ENCODE measurements at regions not wholly inside any gene's neighbourhood (a gene's known extent, or its start where the extent isn't known, plus 50 kb on each side); places are given as distances from the start of the nearest gene placed in this dataset.
"Not testable (repeated sequence)": the region's sequence is repeated elsewhere in the genome, so short reads cannot be mapped to it uniquely, and the experiment has no call there.

DNA sequence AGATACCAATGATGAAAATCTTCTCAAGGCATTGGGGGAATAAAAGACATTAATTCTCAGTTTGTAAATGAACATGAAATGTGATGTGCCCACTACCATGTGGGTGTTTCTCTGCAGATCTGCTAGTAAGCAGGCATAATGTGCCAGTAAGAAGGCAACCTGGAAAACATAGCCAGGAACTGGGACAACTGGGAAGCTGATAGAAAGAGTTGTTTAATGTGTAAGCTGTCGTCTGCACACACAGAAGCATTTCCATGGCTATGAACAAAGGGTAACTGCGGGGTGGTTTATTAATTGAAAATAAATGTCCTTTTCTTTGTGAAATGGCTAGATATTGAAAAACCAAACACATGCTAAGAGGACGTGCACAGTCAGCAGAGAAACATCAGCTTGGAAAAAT is 52.0 kb downstream of the ZC3H11B start:
- DNase-seq = no peak

DNA sequence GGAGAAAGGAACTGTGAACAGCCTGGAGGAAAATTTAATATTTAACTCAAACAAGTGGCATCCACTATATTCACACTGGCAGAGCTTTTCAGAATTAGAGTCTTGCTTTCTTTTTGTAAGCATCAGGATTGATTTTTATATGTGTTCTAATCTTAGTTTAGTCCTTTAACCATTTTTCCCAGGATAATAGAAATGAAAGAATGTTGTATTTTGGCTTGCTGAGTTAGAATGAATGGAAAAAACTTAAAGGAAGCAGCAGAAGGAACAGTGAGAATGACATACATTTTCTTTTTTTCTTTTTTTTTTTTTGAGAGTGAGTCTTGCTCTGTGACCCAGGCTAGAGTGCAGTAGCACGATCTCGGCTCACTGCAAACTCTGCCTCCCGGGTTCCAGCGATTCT is 53.0 kb downstream of the ZC3H11B start:
- no peak for DNase-seq

DNA sequence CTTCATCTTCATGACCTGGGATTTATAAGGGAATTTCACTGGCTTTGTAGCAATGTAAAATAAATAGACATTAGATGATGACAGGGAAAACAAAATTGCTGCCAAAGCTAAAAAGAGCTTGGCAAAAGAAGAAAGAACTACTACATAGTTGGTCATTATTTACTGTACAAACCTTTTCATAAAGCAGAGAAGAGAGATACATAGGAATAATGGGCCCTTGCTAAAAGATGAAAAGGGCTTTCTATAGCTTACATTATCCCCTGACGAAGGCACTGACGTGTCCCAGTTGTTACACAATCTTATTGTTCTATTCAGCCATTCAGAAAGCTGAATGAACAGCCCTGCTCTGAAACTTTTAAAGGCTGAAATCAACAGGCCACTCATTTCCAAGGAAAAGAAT is 57.1 kb downstream of the ZC3H11B start:
- no peak for DNase-seq

DNA sequence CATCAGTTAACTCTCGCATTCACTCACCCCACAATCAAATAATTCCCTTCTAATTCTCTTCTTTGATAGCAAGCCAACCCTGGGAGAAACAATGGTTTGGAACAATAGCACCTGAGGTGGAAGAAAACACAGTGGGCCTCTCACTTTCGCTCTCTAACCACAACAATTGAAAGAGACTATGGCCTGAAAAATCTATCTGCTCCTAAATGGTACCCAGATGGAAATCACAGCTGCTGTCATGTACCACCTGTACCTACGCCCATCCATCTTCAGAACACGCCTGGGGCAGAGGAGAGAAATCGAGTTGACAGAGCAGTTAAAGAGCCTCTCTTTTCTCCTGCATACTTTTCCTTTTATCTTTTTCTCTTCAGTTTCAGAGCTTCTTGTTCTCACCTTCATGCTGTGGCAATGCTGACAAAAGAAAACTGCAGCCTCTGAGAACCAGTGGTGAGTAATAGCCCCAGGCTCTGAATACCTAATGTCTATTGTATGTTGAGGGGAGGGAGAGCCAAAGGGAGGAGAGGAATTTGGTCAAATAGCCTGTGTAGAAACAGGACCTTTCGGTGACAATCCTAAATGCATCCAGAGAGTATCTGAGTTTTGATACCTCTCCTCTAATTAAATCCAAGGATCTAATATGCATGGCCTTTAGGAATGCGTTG is 57.7 kb downstream of the ZC3H11B start:
- no peak for DNase-seq

DNA sequence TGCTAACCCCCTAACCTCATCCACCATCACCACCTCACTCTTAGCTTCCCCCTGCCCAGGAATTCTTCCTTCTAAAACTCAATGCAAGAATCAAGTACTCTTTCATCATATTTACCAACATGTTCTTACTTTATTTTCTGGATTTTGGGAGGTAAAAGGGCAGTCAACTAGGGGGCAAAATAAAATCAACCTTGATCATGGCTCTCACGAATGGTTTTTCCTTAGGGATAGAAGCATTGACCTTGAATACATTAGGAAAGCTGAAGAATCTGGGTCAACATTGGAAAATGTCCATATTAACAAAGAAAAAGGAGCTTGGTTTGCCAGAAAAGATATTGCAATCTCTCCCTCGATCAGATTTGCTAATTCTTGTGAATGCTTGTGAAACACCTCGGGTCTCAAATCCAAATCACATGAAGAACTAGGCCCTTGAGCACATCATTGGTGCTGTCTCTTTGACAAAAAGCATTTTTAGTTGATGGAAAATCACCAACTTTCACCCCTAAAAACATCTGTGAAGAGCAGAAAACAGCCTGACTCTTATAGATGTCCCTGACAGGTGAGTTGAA is 58.9 kb downstream of the ZC3H11B start:
- no peak for DNase-seq

DNA sequence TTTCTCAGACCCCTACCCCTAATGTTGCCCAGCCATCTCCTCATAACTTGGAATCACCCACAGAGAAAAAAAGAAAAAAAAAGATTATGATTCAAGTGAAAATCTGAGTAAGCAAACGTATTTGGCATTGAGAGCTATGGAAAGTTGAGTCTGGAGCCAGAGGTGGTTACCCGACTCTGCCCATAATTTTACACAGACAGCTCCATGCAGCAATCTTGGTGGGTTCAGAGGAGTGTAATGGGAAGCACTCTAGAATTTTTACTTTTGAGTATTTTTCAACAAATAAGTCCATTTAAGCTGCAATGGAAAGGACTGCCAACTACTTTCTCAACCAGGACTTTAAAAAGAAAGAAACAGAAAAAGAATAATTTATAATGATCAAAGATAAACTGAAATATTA is 62.7 kb downstream of the ZC3H11B start:
- no peak for DNase-seq

DNA sequence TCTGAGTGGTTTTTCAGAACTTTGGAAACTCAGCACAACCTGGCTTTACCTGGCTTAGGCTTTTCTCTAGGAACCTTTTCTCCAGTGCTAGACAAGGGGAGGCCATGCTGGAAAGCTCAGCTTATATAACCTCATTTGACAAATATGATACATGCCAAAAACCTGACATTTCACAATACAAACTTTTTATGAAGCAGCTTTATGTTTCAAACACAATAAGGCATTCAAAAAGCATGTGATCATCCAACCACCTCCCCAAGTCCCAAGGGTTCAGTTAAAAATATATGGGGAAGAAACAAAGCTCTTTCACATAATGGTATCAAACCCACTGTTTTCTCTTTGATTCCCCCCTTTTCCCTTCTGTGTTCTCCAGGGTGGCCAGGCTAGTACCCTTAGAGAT is 63.7 kb downstream of the ZC3H11B start:
- no peak for DNase-seq

DNA sequence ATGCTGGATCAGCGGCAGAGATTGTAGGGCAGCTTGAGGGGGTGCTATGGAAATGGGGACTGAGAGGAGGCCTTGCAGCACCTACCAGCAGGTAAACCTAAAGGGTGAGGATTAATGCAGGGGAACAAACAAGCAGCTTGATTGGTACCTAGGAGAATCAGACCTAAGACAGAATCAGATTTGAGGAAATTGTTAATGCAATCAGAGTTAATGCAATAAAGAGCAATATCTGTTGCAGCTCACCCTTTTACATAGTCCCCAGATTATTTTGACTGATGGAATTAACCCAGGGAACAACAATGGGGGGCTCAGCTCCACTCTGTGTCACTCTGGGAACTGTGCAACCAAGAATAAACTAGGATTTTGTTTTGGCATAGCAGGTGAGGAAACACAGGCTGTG is 64.5 kb downstream of the ZC3H11B start:
- no peak for DNase-seq

DNA sequence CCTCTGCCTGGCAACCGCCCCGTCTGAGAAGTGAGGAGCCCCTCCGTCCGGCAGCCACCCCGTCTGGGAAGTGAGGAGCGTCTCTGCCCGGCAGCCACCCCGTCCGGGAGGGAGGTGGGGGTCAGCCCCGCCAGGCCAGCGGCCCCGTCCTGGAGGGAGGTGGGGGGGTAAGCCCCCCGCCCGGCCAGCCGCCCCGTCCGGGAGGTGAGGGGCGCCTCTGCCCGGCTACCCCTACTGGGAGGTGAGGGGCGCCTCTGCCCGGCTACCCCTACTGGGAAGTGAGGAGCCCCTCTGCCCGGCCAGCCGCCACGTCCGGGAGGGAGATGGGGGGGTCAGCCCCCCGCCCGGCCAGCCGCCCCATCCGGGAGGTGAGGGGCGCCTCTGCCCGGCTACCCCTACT is 67.1 kb downstream of the ZC3H11B start:
- DNase-seq = not testable (repeated sequence)

DNA sequence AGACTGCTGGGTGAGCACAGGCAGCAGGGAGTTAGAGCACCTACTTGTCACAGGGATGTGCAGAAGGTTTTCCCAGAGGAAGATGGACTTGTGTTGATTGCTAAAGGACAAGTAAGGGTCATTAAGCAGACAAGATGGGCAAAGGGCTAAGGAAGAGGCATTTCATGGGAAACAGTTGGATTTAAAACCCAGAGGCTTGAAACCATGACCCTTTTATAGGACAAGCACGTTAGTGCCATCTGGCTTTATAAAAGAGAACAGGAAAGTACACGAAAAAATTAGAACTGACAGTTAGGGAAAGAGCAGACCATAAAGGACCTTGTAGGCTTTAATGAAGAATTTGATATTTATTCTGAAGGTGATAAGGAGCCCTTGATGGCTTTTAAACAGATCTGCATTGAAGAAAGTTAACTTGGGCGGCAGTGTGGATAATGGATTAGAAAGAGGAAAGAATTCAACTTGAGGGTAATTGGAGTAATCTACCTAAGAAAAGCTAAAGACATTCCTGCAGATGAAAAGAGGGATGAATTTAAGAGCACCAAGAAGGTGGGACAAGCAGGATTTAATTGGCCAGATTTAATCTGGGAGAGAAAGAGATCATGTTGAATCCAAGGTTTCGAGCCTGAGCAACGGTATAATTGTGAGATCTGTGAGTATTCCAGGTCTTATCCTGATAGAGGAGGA is 68.6 kb downstream of the ZC3H11B start:
- DNase-seq = no peak

DNA sequence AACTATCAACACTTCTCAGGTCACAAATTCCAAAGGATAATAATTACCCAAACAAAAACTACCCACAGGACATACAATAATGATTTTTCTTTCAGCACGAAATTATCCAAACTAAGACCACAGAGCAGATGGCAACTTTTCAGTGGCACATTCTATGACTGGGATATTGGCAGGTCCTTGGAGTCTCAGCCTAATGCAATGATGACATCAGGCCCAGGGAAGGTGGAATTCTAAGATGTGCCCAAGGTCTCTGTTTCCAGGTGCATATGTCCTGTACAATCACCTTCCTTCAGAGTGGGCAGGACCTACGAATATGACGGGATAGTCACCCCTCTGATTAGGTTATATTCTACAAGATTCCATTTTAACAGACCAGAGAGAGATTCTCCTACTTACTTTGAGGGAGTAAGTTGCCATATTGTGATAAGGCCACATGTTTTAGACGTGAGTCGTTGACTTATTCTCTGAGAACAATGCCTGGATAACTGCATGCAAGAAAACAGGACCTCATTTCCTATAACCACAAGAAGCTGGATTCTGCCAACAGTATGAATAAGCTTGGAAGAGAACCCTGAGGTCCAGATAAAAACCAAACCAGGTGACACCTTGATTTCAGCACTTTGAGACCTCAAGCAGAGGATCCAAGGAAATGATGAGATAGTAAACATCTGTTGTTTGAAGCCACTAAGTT is 69.9 kb downstream of the ZC3H11B start:
- DNase-seq = no peak

DNA sequence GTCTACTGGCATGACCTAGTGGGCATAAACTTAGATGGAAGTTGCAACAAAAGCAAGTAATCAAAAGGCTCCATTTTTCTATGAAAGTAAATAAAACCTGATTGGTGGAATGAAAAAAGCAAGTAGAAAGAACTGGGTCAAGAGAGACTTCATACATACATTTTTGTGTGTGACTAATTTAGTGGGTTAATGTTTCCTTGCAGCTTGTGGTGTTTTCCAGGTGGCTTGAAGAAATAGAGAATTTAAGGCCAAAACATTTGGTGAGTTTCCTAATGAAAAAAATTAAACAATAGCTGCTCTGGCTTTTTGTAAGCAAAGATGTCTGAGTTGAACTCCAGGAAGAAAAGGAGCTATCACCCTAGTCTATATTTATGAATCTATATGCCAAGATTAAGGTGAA is 71.0 kb downstream of the ZC3H11B start:
- DNase-seq = no peak

DNA sequence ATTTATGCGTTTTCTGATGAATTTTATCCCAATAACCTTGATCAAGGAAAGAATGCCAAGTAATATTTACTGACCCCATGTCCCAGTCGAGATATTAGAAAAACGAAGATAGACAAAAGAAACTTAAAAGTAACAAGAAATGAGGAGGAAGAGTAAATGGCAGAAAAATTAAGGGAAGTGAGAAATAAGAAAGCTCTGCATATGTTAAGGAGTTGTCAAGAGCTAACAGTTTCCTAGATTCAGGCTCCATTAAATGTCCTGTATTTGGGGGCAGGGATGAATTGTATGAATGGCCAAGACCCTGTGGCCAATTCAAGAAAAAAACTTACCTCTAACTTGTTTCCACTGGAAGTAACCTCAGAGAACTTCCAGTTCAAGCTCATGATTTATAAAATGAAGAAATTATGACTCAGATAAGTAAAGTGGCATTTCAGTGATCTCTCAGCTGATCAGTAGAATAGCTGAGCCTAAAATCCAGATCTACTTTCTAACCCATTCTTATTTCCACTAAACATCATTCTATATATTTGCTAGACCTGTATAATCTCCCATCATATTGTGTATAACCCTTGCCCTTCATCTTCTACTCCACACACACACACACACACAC is 73.2 kb downstream of the ZC3H11B start:
- no peak for DNase-seq

DNA sequence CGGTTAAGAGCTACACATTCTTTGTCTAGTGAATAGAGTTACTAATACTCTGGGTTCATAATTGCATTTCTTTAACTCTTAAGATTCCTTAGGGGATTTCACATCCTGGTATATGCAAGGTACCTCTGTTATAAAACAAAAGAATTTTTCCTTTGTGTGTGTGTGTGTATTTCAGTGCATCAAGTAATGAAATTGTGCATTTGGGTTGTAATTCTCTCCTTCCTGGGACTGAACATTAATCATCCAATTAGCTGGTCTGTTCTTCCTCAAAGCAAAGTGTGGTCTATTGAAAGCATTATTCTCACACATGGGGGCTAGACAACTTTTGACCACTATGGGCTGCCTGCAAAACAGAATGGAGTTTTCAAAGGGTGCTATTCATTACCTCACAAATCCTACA is 74.0 kb downstream of the ZC3H11B start:
- DNase-seq = no peak

DNA sequence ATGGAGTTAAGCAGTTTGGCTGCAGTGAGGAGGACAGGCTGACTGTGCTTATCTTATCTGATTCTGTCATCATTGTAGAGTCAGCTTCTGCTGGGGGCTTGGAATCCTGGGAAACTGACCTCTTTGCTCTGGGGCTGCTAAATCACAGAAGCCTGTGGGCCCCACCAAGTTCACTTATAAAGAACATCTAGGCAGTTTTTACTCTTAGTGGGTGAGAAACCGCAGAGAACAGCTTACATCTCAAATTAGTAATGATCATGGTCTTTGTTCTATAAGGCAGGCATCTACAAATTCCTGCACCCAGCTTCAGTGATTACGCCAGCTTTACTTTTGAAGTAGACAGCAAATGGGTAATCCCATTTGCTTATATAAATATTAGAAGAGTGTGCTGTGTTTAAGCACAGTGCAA is 75.7 kb downstream of the ZC3H11B start:
- DNase-seq = no peak

DNA sequence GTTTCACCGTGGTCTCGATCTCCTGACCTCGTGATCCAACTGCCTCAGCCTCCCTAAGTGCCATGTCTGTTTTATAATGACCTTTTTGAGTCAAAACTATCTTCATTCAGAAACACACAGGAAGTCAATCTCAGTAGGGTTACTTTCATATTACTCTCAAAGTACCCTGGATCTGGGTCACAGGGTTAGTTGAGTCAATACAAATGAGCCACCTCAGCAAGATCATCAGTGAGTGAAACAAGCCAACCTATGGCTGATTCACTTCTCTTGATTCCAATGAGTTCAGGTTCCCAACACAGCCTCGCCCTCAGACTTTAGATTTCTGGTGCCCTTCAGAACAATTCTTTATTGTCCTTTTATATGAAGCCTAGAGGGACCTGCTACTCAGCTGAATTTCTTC is 76.9 kb downstream of the ZC3H11B start:
- DNase-seq = no peak

DNA sequence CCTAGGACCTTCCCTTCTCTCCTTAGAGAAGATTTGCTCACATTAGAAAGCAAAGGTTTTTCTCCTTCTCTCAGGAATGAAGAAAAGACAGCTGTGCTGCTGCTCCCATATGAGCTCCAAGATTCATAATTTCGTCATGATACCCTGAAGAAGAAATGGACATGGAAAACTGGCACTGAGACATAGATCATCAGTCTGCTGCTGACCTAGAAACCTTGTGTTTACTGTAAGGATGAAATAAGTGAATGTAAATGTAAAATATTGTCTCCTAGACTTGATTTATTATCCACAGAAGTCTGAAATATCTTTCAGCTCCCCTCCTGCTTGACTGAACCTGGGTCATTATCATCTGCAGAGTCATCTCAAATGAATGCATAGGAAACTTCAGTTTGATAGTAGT is 77.9 kb downstream of the ZC3H11B start:
- no peak for DNase-seq

DNA sequence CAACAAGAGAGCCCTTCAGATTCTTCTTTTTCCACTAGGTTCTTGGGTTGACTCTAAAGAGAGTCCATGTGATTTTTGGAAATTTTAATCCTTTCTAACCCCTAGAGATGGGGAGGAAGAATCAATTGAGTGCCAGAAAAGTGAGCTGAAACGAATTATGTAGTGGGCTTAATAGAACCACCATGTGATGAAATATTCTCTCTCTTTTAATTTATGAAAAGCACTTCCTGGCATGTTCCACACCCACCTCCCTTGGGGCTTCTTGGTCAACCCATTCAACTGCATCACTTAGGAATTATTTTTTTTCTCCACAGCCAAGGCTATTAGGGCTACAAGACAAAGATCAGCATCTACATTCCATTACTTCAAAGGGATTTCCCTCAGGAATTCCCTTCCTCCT is 79.6 kb downstream of the ZC3H11B start:
- DNase-seq = no peak

DNA sequence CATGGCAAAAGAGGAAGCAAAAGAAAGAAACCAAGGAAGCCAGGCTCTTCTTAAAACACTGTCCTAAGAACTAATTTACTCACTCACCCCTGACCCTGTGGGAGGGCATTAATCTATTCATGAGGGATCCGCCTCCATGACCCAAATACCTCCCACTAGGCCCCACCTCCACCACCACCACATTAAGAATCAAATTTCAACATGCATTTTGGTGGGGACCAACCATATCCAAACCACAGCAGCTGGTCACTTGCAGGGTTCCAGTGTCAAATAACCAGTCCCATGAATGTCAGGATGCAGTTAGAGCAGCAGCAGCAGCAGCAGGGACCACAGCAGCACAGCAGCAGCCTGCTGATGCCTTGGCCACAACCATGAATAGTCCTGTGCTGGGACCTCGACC is 83.8 kb downstream of the ZC3H11B start:
- no peak for DNase-seq

DNA sequence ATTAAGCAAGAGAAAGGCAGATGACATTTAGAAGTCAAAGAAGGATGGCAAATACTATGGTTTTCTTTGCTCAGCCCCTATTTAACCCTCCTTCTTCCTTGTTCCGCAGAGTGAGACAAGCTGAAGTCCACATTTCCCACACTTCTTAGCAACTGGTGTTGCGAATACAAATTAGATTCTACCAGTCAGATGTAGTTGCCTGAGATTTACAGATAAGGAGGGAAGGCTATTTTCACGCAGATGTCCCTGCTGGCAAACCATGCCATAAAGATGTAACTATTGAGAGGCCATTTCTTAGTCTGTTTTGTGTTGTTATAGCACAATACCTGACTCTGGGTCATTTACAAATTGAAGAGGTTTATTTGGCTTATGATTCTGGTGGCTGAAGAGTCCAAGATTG is 84.3 kb downstream of the ZC3H11B start:
- no peak for DNase-seq

DNA sequence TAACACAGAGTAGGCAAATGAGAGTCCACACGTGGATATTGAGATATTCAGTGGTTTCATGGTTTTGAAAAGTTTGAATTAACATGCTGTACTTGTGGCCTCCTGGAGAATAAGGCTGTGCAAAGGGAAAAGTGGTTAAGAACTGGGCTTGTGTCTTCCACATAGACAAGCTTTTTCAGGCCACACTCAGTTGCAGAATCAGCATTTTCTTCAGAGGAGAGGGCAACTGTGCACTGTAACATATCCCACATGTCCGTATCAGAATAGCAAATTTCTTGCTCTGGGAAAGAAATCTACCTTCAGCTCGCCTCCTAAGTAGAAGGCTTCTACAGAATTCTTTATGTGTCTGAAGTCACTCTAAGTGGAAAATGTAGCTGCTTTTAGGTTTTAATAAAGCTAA is 84.9 kb downstream of the ZC3H11B start:
- DNase-seq = no peak

DNA sequence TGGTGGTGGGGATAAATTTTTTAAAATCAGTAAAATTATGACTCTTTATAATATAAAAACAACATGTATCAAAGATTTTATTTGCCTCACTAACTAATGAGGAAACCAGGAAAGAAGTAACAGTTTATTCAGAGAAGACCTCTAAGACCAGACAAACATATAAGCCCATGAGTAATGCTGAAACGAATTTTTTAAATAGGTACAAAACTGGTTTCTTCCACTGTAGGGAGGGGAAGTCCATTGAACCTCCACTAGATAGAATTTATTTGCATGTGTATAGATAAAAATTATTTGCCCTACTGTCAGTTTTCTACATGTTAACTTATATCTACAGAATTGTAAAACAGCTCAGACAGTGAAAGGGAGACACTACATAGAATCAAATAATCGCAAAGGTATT is 86.8 kb downstream of the ZC3H11B start:
- no peak for DNase-seq

DNA sequence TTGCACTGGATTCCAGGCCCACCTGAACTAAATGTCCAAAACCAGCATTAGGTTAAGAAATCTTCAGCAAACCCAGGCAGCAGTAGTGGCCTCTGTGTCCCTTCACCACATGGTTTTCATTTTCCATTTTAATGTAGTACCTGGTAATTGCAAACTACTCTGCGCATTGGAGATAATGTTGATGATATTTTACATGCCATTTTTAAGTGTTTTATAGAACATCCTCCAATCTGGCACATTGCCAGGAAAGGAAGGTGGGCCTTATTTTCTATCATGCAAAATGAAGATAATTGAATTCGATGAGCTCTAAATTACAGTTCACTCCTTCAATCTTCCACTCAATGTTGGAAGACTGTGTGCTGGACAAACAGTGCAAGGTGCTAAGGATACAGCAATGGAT is 89.5 kb downstream of the ZC3H11B start:
- no peak for DNase-seq

DNA sequence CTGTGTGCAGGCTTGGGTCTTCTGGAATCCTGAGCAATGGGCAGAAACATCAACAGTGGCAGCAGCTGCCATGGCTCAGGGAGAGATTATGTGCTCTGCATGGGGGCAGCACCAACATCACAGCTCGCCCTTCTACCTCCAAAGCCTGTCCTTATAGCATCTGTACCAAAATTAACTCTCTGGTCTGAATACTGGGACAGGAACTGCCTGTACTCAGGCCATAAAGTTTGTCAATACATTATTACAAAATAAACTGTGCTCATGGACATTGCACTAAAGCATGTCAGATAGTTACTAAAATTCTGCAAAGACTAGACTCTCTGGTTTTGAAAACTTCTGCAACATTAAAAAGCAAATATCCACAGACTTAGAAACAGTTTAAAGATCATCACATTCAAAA is 91.6 kb downstream of the ZC3H11B start:
- DNase-seq = no peak
